Transverse colon (tissue), 3 donors: ENCODE measurements at regions not wholly inside any gene's neighbourhood (a gene's known extent, or its start where the extent isn't known, plus 50 kb on each side); places are given as distances from the start of the nearest gene placed in this dataset.

Source experiments
- EP300 ChIP-seq: sonication (generic); formaldehyde crosslinking; IDR thresholded peaks from one replicate; pipeline ENCODE4 v1.6.1; 2017; ENCODE audit warnings: antibody characterized with exemption, low read depth
- TF ChIP-seq, protein P1 (sequence below), 5 experiments: fragments of 200-600 bp in 3 of 5; fragments of 450-650 bp in 2 of 5; sonication (generic) in 3 of 5; IDR thresholded peaks; 1 replicate in 2 of 5; 2 replicates in 3 of 5; pipeline ENCODE4 v1.5.1; 2016 to 2017; ENCODE audit warnings: antibody characterized with exemption in 5 of 5, inconsistent platforms in 3 of 5, mild to moderate bottlenecking in 2 of 5, moderate library complexity in 1 of 5

- TF ChIP-seq EP300 = no peak
- TF ChIP-seq, protein P1, sequence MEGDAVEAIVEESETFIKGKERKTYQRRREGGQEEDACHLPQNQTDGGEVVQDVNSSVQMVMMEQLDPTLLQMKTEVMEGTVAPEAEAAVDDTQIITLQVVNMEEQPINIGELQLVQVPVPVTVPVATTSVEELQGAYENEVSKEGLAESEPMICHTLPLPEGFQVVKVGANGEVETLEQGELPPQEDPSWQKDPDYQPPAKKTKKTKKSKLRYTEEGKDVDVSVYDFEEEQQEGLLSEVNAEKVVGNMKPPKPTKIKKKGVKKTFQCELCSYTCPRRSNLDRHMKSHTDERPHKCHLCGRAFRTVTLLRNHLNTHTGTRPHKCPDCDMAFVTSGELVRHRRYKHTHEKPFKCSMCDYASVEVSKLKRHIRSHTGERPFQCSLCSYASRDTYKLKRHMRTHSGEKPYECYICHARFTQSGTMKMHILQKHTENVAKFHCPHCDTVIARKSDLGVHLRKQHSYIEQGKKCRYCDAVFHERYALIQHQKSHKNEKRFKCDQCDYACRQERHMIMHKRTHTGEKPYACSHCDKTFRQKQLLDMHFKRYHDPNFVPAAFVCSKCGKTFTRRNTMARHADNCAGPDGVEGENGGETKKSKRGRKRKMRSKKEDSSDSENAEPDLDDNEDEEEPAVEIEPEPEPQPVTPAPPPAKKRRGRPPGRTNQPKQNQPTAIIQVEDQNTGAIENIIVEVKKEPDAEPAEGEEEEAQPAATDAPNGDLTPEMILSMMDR (IDR thresholded peaks at IDR 0.05) = no peak
Measured at GRCh38 chr1:4303303-4303702, 351.1 kb upstream of the AJAP1 start.
